MCF 10A (cell line): ENCODE measurements at regions not wholly inside any gene's neighbourhood (a gene's known extent, or its start where the extent isn't known, plus 50 kb on each side); places are given as distances from the start of the nearest gene placed in this dataset.

Experiments
- BruUV-seq: library from RNA; stranded (reverse); fragments of 400-500 nt; replicated peaks from 2 replicates; lab custom pipeline; 2021; lab: Mats Ljungman, UMichigan
- CTCF ChIA-PET: fragments of 300-600 bp; sonication (Branson Sonifier 250); formaldehyde crosslinking; extraction: SDS; loops from one replicate; lab custom pipeline; 2021; ENCODE audit warnings: antibody characterized with exemption, inconsistent platforms; lab: Yijun Ruan, JAX
- POLR2A ChIA-PET: fragments of 300-600, 350-650 bp; sonication (Branson Sonifier 250); formaldehyde crosslinking; extraction: SDS; loops from one replicate; lab custom pipeline; 2020; ENCODE audit warnings: antibody characterized with exemption, inconsistent platforms; lab: Yijun Ruan, JAX
- DNase-seq: peaks from one replicate; pipeline ENCODE4 v3.0.0-alpha.2; 2018; ENCODE audit not compliant: unreplicated experiment
- H3K27ac Mint-ChIP-seq: one replicate; pipeline ENCODE4 v1.8.0; 2022; ENCODE audit warnings: mild to moderate bottlenecking, low read depth, mixed read lengths; ENCODE audit not compliant: unreplicated experiment
- H3K27me3 Mint-ChIP-seq: one replicate; pipeline ENCODE4 v1.8.0; 2022; ENCODE audit warnings: mixed read lengths; ENCODE audit not compliant: insufficient read depth, unreplicated experiment
- H3K36me3 Mint-ChIP-seq: one replicate; pipeline ENCODE4 v1.8.0; 2022; ENCODE audit warnings: mild to moderate bottlenecking, moderate library complexity, mixed read lengths; ENCODE audit not compliant: insufficient read depth, unreplicated experiment
- H3K4me1 Mint-ChIP-seq: one replicate; pipeline ENCODE4 v1.8.0; 2022; ENCODE audit warnings: mixed read lengths; ENCODE audit not compliant: insufficient read depth, unreplicated experiment
- H3K4me3 Mint-ChIP-seq: one replicate; pipeline ENCODE4 v1.8.0; 2022; ENCODE audit warnings: mild to moderate bottlenecking, moderate library complexity, mixed read lengths; ENCODE audit not compliant: unreplicated experiment
- H3K9me3 Mint-ChIP-seq: one replicate; pipeline ENCODE4 v1.8.0; 2022; ENCODE audit warnings: mixed read lengths; ENCODE audit not compliant: unreplicated experiment
- intact Hi-C: fragments of 100-400 bp; cut with micrococcal nuclease; formaldehyde crosslinking; loops from 2 replicates; pipeline ENCODE4 v1.14.1; 2022
- TF ChIP-seq, protein P1 (sequence below): fragments of 200-600 bp; IDR thresholded peaks from one replicate; pipeline ENCODE4 v1.8.0; 2022; ENCODE audit warnings: antibody characterized with exemption, mild to moderate bottlenecking; ENCODE audit not compliant: unreplicated experiment

DNA sequence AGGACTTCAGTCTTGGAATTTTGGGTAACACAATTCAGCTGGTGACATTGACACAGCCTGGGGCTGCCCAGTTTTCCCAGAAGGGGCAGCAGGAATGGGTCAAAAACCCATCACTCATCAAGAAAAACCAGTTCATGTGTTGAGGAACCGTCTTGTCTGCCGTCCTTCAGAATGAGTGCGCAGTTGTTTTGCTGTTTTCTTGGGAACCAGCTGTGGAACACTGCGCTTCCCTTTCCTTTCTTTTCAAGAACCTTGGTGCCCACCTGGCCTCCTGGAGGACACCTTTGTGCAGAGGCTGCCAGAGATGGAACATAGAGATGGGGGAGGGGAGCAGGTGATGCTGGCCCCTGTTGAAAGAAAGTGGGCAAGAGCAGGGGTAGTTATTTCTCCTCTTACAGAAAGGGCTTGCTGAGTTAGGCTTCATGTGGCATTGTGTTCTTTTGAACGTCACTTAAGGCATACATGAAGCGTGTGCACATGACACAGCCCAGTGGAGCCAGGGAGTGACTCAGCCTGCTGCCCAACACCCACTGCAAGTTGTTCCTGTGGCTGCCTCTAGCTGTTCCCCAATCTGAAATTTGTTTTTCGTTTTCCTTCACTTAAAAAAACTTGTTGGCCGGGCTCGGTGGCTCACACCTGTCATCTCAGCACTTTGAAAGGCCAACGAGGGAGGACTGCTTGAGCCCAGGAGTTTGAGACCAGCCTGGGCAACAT, 87.4 kb upstream of the TNS3 start:
- no peaks in the 10 kb centered on the region for H3K9me3 Mint-ChIP-seq
- H3K27me3 Mint-ChIP-seq: no peaks in the 10 kb centered on the region
- ChIA-PET CTCF (interaction anchor here (0.6 to 2.1 kb wide), 10 partner anchors 34 to 198 kb away, joined by 3 to 9 read pairs (median 3); no protein-coding TSS in a partner anchor), POLR2A (interaction anchor here (0.6 to 4.9 kb wide), 24 partner anchors 9 to 469 kb away, joined by 3 to 30 read pairs (median 4); no protein-coding TSS in a partner anchor)
- H3K36me3 Mint-ChIP-seq: no peaks in the 10 kb centered on the region
- peak; percentile 95 for DNase-seq
- H3K4me3 Mint-ChIP-seq: no peak overlapping the region
- peak overlapping the region; percentile 93 for H3K27ac Mint-ChIP-seq
- TSS peak; percentile 31 for BruUV-seq
- TF ChIP-seq, protein P1, sequence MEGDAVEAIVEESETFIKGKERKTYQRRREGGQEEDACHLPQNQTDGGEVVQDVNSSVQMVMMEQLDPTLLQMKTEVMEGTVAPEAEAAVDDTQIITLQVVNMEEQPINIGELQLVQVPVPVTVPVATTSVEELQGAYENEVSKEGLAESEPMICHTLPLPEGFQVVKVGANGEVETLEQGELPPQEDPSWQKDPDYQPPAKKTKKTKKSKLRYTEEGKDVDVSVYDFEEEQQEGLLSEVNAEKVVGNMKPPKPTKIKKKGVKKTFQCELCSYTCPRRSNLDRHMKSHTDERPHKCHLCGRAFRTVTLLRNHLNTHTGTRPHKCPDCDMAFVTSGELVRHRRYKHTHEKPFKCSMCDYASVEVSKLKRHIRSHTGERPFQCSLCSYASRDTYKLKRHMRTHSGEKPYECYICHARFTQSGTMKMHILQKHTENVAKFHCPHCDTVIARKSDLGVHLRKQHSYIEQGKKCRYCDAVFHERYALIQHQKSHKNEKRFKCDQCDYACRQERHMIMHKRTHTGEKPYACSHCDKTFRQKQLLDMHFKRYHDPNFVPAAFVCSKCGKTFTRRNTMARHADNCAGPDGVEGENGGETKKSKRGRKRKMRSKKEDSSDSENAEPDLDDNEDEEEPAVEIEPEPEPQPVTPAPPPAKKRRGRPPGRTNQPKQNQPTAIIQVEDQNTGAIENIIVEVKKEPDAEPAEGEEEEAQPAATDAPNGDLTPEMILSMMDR: no peak
- intact Hi-C loops: loop anchor here (2.0 to 10.0 kb wide), 5 partner anchors 69 to 215 kb away; partner anchors contain the start of gene TNS3
- H3K4me1 Mint-ChIP-seq: peaks cover 29% of the 10 kb centered on the region

DNA sequence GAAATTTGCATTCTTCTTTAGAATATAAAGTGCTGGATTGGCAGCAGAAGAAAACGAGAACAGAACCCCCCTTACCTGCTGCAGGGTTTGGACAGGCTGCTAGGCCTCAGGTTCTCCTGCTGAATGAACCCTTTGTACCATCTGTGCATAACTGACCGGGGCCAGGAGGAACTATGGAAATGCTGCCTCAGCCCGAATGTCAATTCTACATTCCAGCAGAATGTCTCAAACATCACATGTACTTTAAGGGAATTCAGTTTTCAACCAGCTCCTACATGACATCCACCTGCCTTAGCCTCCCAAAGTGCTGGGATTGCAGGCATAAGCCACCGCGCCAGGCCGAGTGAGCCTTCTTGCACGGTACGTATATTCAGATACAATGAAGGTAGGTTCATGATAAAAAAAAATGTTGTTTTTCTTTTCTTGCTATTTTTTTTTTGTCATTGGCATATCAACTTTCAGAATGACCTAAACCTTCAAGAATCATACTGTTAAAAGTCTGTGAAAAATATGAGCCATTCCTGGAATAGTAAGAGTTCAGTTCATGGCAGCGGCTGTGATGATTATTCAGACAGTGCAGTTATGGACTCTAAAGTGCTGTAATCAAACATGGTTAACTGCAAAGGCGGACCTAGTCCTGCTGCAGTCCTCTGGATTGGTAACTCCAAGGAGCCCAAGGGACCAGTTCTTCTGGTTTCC, 84.4 kb upstream of the TNS3 start:
- POLR2A ChIA-PET: interaction anchor here (0.5 to 1.2 kb wide), 2 partner anchors 12 to 32 kb away, joined by 3 read pairs; no protein-coding TSS in a partner anchor
- no peak overlapping the region for H3K27ac Mint-ChIP-seq
- H3K9me3 Mint-ChIP-seq: no peaks in the 10 kb centered on the region
- DNase-seq: no peak
- H3K36me3 Mint-ChIP-seq: no peaks in the 10 kb centered on the region
- H3K27me3 Mint-ChIP-seq: no peaks in the 10 kb centered on the region
- TF ChIP-seq, protein P1: no peak
- peaks cover 13% of the 10 kb centered on the region for H3K4me1 Mint-ChIP-seq
- H3K4me3 Mint-ChIP-seq: no peak overlapping the region
- CTCF ChIA-PET: interaction anchor here (0.7 kb wide), 2 partner anchors 11 to 98 kb away, joined by 3 read pairs; no protein-coding TSS in a partner anchor
- no TSS peak for BruUV-seq
- intact Hi-C loops: loop anchor here (5.0 to 10.0 kb wide), 3 partner anchors 84 to 212 kb away; partner anchors contain the start of gene TNS3

DNA sequence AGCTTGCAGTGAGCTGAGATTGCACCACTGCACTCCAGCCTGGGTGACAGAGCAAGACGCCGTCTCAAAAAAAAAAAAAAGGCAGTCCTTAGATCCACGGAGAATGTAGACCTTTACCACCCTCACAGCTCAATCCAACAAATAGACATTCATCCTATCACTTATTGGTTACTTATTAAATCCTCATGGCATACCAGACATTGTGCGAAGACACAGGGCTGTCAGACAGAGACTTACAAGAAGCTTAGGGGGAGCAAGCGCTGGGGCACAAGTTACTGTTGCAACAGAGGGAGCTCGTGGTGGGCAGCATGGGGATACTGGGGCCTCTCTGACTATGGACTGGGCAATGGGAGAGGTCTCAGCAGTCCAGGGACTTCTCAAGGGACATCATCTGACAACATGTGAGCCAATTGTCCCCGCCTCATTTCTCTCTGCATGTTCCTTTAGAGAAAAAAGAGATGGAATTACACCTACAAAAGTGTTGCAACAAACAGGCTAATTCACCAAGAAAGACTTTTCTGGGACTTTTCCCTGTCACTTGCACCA, 82.8 kb upstream of the TNS3 start:
- peaks cover 12% of the 10 kb centered on the region for H3K4me1 Mint-ChIP-seq

More for the DNA sequence above, 82.8 kb upstream of the TNS3 start:
- no TSS peak for BruUV-seq
- DNase-seq: no peak
- intact Hi-C loops: loop anchor here (5.0 to 10.0 kb wide), 3 partner anchors 82 to 210 kb away; partner anchors contain the start of gene TNS3
- H3K27ac Mint-ChIP-seq: no peak overlapping the region
- H3K9me3 Mint-ChIP-seq: no peaks in the 10 kb centered on the region
- TF ChIP-seq, protein P1: no peak
- ChIA-PET CTCF (interaction anchor here (0.5 to 1.0 kb wide), 4 partner anchors 10 to 1956 kb away, joined by 3 read pairs; no protein-coding TSS in a partner anchor), POLR2A (interaction anchor here (1.2 kb wide), 1 partner anchor 10 kb away, joined by 3 read pairs; no protein-coding TSS in a partner anchor)
- H3K36me3 Mint-ChIP-seq: no peaks in the 10 kb centered on the region
- no peaks in the 10 kb centered on the region for H3K27me3 Mint-ChIP-seq
- no peak overlapping the region for H3K4me3 Mint-ChIP-seq
